ENCODE measurements at regions not wholly inside any gene's neighbourhood (a gene's known extent, or its start where the extent isn't known, plus 50 kb on each side); places are given as distances from the start of the nearest gene placed in this dataset.

DNA sequence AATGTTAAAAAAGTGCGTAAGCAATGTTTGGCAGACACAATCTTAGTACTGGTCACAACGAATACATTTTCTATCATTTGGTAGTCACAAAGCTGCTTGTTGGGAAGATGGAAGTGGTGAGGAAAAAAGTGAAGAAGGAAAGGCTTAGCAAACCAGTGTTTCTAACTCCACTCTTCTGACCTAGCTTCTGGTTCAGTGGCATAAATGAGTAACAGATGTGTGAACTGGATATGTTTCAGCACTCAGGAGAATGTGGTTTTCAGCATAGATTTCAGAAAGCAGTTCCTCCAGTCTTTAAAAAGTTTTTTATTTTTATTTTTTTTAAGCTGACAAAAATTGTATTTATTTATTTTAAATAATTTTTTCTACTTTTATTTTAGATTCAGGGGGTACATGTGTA is 357.1 kb downstream of the CPS1 start:
- DNase-seq (ENCODE audit: low spot score): no peak
- H3K4me2 ChIP-seq (ENCODE audit: low read length): no peak overlapping the region
- H3K27ac ChIP-seq (ENCODE audit: low read depth, low read length, poor library complexity, severe bottlenecking): no peak overlapping the region
- BruUV-seq (replicated peaks): no TSS peak
- H4K20me1 ChIP-seq (ENCODE audit: insufficient read depth, low read length): no peaks in the 10 kb centered on the region
- ChIA-PET CTCF (ENCODE audit: unreplicated experiment) (no interaction called here), POLR2A (no interaction called here)
- no peak for TF ChIP-seq EZH2phosphoT487 (IDR thresholded peaks at IDR 0.05; ENCODE audit: borderline replicate concordance, low read depth, low read length)
- no peaks in the 10 kb centered on the region for H3K79me2 ChIP-seq (ENCODE audit: insufficient read depth, low read depth, low read length)
- H3K36me3 ChIP-seq (ENCODE audit: insufficient read depth, low read length): no peaks in the 10 kb centered on the region
- H3K4me3 ChIP-seq (ENCODE audit: low read depth, low read length, poor library complexity, severe bottlenecking): no peak overlapping the region
- H3K4me1 ChIP-seq (ENCODE audit: insufficient read depth, low read length, poor library complexity, severe bottlenecking): no peaks in the 10 kb centered on the region
- intact Hi-C loops (cut with micrococcal nuclease; ENCODE audit: unreplicated experiment): no loop called here
- no peak overlapping the region for H2AFZ ChIP-seq (ENCODE audit: low read length)
- H3K9me2 ChIP-seq (ENCODE audit: insufficient read depth, low read length): no peaks in the 10 kb centered on the region
- no peaks in the 10 kb centered on the region for H3K9me3 ChIP-seq (ENCODE audit: low read length)

DNA sequence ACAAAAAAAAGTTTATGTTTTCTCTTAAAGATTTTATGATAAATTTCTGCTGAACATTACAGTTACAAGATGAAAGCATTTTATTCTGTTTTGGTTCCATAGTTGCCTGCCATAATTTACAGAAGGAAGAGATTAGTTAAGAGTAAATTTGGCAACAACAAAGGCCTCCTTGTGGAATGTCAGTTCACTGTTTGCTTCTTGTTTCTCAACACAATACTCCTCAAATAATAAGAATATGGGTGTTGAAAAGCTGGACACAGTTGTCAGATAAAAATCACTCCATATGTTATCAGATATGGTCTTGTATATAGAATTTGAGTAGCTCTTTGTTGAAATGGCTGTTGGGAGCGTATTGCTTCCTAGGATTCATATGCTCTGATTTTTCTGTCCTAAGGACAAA is 359.5 kb downstream of the CPS1 start:
- BruUV-seq (replicated peaks): no TSS peak
- H3K4me3 ChIP-seq (ENCODE audit: low read depth, low read length, poor library complexity, severe bottlenecking): no peak overlapping the region
- ChIA-PET CTCF (ENCODE audit: unreplicated experiment) (no interaction called here), POLR2A (interaction anchor here (0.6 to 0.7 kb wide), 3 partner anchors 210 to 1084 kb away, joined by 3 read pairs; no protein-coding TSS in a partner anchor)
- intact Hi-C loops (cut with micrococcal nuclease; ENCODE audit: unreplicated experiment): no loop called here
- no peak overlapping the region for H2AFZ ChIP-seq (ENCODE audit: low read length)
- no peaks in the 10 kb centered on the region for H3K36me3 ChIP-seq (ENCODE audit: insufficient read depth, low read length)
- no peaks in the 10 kb centered on the region for H4K20me1 ChIP-seq (ENCODE audit: insufficient read depth, low read length)
- no peaks in the 10 kb centered on the region for H3K9me3 ChIP-seq (ENCODE audit: low read length)
- TF ChIP-seq, protein P1, sequence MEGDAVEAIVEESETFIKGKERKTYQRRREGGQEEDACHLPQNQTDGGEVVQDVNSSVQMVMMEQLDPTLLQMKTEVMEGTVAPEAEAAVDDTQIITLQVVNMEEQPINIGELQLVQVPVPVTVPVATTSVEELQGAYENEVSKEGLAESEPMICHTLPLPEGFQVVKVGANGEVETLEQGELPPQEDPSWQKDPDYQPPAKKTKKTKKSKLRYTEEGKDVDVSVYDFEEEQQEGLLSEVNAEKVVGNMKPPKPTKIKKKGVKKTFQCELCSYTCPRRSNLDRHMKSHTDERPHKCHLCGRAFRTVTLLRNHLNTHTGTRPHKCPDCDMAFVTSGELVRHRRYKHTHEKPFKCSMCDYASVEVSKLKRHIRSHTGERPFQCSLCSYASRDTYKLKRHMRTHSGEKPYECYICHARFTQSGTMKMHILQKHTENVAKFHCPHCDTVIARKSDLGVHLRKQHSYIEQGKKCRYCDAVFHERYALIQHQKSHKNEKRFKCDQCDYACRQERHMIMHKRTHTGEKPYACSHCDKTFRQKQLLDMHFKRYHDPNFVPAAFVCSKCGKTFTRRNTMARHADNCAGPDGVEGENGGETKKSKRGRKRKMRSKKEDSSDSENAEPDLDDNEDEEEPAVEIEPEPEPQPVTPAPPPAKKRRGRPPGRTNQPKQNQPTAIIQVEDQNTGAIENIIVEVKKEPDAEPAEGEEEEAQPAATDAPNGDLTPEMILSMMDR (conservative IDR thresholded peaks at IDR 0.05; ENCODE audit: low read length): no peak
- no peak for TF ChIP-seq EZH2phosphoT487 (IDR thresholded peaks at IDR 0.05; ENCODE audit: borderline replicate concordance, low read depth, low read length)
- H3K9me2 ChIP-seq (ENCODE audit: insufficient read depth, low read length): no peaks in the 10 kb centered on the region
- no peak overlapping the region for H3K27ac ChIP-seq (ENCODE audit: low read depth, low read length, poor library complexity, severe bottlenecking)
- DNase-seq (ENCODE audit: low spot score): no peak
- H3K4me2 ChIP-seq (ENCODE audit: low read length): no peak overlapping the region
- H3K4me1 ChIP-seq (ENCODE audit: insufficient read depth, low read length, poor library complexity, severe bottlenecking): no peaks in the 10 kb centered on the region
- no peaks in the 10 kb centered on the region for H3K79me2 ChIP-seq (ENCODE audit: insufficient read depth, low read depth, low read length)

DNA sequence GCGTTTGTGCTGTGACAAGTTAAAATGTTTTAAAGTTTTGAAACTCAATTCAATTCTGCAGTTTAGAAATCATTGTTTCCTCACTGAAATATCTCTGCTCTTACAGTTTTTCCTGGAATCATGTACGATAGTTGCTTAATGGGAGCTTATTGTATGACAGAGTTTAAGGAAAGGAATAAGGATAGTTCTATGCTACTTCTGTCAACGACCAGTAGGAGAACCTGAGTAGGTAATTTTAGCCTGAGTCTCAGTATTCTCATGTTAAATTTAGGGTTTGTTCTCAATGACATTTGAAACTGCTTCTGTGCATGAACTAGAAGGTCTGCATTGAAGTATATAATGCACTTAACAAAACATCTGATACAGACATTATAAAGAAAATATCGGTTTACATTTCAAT is 361.1 kb downstream of the CPS1 start:
- H3K36me3 ChIP-seq (ENCODE audit: insufficient read depth, low read length): no peaks in the 10 kb centered on the region
- H3K4me3 ChIP-seq (ENCODE audit: low read depth, low read length, poor library complexity, severe bottlenecking): no peak overlapping the region
- H3K9me3 ChIP-seq (ENCODE audit: low read length): no peaks in the 10 kb centered on the region
- BruUV-seq (replicated peaks): no TSS peak
- no peaks in the 10 kb centered on the region for H3K9me2 ChIP-seq (ENCODE audit: insufficient read depth, low read length)
- no peak overlapping the region for H2AFZ ChIP-seq (ENCODE audit: low read length)
- H3K4me2 ChIP-seq (ENCODE audit: low read length): no peak overlapping the region
- DNase-seq (ENCODE audit: low spot score): no peak
- no peak overlapping the region for H3K27ac ChIP-seq (ENCODE audit: low read depth, low read length, poor library complexity, severe bottlenecking)
- H3K4me1 ChIP-seq (ENCODE audit: insufficient read depth, low read length, poor library complexity, severe bottlenecking): no peaks in the 10 kb centered on the region
- intact Hi-C loops (cut with micrococcal nuclease; ENCODE audit: unreplicated experiment): no loop called here
- TF ChIP-seq, protein P1 (conservative IDR thresholded peaks at IDR 0.05; ENCODE audit: low read length): no peak
- no peak for TF ChIP-seq EZH2phosphoT487 (IDR thresholded peaks at IDR 0.05; ENCODE audit: borderline replicate concordance, low read depth, low read length)
- no peaks in the 10 kb centered on the region for H4K20me1 ChIP-seq (ENCODE audit: insufficient read depth, low read length)
- POLR2A ChIA-PET: no interaction called here
- no peaks in the 10 kb centered on the region for H3K79me2 ChIP-seq (ENCODE audit: insufficient read depth, low read depth, low read length)
- CTCF ChIA-PET (ENCODE audit: unreplicated experiment): no interaction called here
